Epithelial cell of prostate (primary cell): ENCODE measurements at regions not wholly inside any gene's neighbourhood (a gene's known extent, or its start where the extent isn't known, plus 50 kb on each side); places are given as distances from the start of the nearest gene placed in this dataset.

Experiments used
- DNase-seq: peaks from one replicate; pipeline ENCODE4 v3.0.0-alpha.2; 2011; ENCODE audit warnings: low read depth, low spot score
- H3K27ac ChIP-seq: fragments of 450-650 bp; 2 replicates; pipeline ENCODE4 v1.5.1; 2017; ENCODE audit warnings: mild to moderate bottlenecking

DNA sequence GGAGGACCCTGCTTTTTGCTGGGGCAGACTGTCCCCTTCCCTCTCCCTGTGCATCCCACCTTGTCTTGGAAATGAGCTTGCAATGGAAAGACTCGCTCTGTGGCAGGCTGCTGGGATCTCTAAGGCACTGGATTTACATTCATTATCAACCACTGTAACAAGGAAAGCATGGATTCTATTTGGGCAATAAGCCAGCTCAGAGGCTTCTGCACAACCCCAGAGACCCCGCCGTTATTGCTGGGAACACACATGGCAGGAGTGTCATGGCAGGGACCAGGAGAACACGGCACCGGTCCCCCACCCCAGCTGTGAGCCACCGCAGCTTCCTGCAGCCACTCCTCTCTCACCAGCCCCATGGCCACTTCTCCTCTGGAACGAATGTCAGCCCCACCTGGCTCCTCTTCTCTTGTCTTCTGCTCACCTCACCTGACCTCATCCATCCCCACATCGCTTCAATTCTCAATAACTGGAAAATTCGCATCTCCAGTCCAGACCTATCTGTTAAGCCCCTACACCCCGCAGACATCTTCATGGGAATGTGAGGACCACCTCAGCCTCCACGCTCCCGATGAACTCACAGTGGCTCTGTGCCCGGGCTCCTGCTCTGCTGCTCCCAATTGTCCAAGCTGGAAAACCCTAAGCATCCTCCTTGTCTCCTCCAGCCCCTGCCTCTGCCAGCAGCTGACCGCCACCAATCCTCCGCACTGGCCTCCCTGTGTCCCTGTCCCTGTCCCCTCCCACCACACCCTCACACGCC, 181.5 kb downstream of the USP12 start:
- DNase-seq, result no peak

DNA sequence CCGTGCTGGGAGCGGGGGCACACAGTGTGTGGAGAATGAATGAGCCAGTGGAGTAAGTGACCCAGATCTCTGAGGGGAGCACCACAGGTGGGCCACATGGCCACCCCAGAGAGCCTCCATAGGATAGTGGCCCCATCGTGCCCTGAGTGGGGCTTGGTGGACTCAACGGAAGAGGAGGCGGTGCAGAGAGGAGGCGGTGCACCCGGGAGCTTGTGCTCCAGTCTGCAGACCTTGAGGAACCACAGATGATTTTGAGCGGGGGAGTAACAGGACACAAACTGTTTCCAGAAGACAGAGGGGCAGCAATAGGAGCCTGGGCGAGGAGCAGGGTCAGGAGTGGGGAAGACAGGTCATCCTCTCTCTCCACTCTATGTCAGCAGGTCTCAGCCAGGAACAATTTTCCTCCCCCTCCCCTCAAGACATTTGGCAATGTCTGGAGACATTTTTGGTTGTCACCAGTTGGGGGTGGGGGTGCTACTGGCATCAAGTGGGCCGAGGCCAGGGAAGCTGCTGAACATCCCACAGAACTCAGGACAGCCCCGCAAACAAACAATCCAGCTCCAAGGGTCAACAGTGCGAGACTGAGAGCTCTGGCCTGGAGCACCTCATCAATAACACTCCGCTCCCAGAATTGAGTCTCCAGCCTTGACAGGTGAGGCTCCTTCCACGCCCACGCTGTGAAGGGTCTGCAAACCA, 182.2 kb downstream of the USP12 start:
- no peak overlapping the region for H3K27ac ChIP-seq
- no peak for DNase-seq

More for the DNA sequence above, 181.5 kb downstream of the USP12 start:
- H3K27ac ChIP-seq, result no peak overlapping the region

DNA sequence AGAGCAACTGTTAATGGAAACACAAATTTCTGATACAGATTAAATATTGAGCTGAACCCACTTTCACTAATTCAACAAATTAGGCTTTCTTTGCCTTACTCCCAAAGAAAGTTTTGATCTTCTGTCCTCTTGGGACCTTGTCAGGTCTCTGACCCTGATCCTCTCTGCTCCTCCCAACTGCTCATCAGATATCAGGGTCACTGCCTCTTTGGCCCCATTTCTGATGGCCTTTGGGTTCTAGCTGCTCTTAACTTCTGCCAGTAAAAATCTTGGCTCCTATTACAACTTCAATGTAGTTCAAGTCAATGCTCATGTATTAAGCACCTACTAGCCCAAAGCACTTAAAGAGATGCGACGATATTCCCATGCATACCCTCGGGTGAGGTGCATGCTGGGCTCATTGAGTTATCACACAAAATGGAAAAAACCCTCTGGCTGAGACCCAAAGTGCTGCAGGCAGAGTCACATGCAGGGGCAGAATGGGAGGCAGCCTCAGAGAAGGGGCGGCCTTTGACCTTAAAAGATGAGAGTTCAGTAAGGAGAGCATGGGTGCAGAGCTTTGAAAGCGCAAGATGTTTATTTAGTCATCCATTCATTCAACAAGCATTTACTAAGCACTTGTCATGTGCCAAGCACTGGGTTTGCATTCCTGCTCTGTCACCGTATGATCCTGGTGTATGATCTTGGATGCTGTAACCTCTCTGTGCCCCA, 183.4 kb downstream of the USP12 start:
- H3K27ac ChIP-seq, result no peak overlapping the region
- no peak for DNase-seq

DNA sequence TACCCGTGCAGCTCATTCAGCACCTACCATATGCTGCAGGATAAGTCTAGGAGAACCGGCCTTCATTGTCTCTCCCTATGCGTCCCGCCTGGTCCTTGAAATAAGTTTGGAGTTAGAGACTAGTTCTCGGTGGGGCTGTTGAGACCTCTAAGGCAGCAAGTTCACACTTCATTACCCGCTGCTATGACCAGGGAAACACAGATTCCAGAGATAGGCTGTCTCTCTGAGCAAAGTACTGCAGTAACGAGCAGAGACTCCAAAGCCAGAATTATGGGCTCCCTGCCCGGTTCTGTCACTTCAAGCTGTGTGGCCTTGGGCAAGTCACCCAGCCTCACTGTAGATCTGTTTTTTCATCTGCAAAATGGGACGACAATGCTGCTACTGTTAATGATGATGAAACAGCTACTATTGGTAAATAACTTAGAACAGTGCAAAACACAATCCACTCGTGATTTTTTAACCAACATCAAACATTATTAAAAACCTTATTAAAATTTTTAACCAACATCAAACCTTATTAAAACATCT, 184.1 kb downstream of the USP12 start:
- no peak for DNase-seq
- H3K27ac ChIP-seq, result no peak overlapping the region

DNA sequence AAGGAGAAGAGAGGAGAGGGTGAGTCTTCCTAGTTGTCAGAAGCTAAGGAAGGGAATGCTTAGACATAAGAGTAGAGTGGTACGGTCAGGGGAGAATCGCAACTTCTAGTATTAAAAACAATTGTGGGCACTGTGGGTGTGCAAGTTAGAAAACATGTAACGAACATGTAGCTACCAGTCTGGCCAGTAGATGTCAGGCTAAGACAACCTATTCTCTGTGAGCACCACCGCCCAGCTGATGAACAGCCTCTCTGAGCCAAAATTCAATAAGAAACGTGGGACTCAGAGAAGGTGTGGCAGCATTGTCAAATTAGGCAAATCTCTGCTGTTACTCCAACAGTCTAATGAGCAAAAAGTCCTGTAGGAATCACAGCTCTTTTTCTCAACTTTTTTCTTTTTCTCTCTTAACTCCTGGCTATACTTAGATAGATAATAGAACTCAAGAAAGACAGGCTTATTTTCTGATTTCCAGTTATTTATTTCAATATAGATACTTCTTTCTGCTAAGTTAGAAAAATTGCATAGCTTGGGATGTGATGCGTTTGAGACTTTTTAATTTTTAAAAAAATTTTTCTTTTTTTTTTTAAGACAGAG, 186.2 kb downstream of the USP12 start:
- peak; percentile 10 for DNase-seq

DNA sequence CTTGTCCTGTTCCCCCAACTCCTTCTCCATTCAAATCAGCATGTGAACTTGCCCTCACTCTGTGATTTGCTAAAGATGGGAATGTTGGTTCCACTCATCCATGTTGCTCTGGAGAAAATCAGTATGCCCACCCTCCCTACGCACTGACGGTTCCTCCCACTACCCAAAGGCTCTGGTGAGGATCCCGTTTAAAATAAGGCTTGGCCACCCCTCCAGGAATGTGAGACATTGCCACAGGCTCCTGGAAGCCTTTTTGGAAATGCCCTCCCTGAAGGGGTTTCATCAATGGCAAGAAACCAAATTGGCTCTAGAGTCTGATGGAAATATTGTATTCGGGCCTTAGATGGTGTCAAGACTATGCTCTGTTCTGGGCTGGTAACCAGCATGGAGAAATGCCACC, 187.3 kb downstream of the USP12 start:
- H3K27ac ChIP-seq, result no peak overlapping the region
- DNase-seq, result no peak

More for the DNA sequence above, 186.2 kb downstream of the USP12 start:
- no peak overlapping the region for H3K27ac ChIP-seq

DNA sequence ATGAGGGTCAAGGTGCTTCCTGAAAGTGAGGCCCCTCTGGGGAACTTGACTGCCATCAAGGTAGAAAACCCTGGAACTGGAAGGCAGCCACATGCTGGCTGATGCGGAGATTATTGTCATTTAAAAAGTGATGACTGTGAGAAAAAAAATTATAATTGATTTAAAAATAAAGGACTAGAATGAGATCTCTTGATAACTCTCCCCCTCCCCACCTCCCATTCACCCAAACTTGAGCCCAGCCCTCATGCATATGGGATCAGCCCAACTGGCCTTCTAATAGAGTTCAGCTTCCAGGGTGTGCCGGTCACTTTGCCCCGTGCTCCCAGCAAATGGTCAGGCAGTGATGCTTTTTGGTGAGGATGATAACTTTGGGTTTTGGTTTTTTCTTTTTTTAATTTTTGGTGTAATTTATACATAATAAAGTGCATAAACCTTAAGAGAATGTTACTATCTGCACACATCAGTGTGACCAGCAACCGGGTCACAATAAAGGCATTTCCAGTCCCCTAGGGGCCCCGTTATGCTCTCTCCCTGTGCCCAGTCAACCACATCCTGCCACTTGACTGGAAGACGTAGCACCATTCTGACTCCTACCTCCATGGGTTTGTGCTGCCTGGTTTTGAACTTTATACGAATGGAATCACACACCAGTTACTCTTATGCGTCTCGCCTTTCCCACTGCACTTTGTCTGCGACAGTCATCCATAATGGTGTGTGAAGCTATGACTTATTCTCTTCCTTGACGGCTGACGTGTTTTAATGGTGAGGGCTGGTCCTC, 187.9 kb downstream of the USP12 start:
- H3K27ac ChIP-seq, result peak overlapping the region; percentile 34
- no peak for DNase-seq

DNA sequence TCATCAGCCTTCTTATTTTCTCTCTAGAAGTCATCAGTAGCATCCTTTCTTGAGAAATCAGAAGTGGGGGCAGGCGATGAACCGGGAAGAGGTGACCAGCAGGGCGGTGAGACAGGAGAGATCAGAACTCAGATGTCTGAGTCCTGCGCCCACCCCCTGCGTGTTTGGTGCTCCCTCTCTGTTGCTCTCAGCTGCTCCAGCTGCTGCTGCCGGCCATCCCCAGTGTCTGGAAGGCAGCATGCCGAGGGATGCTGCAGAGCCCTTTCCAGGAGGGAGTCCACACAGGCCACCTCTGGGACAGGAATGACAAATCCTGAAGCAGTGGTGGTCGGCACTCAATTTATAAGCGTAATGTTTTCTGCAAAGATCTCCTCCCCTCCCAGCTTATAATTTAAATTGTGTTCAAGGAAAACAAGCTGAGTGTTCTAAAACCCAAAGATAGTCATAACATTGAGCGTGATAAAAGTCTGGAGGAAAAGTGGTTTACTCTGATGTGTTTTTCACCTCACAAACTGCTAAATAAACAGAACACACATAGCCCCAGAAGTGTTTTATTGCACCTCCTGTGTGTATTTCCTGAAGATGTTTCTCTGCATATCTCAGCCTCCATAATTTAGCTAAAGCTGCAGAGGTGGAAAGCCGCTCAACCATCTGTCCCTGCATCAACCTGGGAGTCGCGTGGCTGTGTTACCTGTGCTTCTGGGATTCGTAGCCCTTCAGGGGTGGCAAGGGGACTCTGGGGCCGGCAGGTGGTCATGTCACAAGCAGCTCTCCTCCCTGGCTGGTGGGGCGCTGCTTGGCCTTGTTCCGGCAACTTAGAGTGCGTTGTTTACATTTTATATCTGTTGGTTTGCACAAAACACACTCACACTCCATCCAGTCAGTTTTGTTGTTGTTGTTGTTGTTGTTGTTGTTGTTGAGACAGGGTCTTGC, 191.2 kb downstream of the USP12 start:
- DNase-seq, result no peak
- no peak overlapping the region for H3K27ac ChIP-seq

DNA sequence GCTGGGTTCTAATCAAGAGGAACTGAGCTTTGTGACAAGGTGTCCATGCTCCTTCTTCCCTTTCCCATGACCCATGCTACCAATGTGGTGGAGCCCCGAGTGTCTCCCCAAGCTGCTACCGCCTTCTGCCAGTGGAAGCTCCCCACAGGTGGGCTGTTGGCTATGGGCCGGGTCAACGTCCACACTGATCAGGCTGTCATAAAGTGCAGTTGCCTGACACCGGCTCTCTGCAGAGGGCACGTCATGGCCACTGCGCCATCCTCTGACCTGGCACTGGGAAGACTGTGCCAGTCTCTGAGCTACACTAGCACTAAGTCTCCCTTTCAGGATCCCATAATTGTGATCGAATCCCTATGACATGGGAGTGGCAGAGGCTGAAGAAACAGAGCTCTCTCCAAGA, 192.3 kb downstream of the USP12 start:
- no peak overlapping the region for H3K27ac ChIP-seq
- no peak for DNase-seq

DNA sequence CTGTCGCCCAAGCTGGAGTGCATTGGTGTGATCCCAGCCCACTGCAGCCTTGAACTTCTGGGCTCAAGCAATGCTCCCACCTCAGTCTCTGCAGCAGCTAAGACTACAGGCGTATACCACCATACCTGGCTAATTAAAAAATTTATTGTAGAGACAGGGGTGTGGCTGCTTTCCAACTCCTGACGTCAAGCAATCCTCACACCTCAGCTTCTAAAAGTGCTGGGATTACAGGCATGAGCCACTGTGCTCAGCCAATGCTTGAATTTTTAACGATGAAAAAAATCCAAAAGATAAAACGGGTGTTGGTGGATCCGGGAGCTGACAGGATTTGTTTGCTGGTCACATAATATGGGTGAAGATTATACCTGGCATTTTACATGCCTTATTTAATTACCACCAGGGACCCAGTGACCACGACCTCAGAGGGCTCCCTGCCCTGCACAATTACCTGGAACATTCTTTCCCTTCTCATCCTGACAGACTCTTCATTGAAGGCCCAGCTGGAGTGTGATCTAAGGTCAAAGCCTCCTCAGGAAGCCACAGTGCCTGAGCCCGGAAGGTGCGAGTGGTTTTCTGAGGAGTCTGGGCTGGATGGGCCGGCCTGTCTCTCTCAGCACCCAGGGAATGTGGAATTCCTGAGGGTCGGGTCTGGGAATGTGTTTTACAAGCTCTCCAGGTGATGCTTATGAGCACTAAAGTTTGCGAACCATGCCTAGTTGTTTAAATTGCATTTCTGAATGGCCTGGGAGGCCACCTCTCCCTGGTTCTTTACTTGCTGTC, 193.3 kb downstream of the USP12 start:
- no peak overlapping the region for H3K27ac ChIP-seq

DNA sequence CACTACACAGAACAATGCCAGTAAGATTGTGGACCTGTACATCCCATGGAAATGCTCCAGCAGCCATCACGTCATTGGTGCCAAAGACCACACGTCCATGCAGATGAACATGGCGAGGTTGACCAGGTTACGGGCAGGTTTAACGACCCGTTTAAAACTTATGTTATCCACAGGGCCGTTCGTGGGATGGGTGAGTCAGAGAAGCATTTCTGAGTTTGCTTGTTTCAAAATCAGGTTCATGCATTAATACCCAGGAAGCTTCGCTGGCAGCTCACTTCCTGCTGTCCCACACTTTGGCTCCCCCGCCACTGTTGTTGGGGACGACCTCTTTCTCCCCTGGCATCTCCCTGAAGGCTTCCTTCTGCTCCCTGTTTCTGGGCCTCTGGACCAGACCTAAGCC, 194.1 kb downstream of the USP12 start:
- H3K27ac ChIP-seq, result no peak overlapping the region

More for the DNA sequence above, 193.3 kb downstream of the USP12 start:
- no peak for DNase-seq

DNA sequence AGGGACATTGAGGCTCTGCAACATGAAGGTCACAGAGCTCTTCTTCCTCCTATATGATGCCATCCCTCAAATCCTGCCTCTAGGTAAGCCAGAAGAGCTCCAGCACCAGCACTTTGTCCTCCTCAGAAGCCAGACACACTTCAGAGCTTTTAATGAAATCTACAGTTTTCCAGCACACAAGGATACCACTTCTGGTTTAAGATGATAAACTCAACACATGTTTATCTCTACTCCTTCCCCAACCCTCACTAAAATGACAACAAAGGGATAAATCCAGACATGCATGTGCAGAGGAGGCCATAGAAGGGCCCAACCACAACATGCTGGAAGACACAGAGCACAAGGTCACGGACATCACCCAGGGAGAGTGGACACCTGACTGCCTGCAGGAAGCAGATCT, 195.3 kb downstream of the USP12 start:
- no peak overlapping the region for H3K27ac ChIP-seq
- DNase-seq, result no peak

More for the DNA sequence above, 194.1 kb downstream of the USP12 start:
- DNase-seq, result no peak

DNA sequence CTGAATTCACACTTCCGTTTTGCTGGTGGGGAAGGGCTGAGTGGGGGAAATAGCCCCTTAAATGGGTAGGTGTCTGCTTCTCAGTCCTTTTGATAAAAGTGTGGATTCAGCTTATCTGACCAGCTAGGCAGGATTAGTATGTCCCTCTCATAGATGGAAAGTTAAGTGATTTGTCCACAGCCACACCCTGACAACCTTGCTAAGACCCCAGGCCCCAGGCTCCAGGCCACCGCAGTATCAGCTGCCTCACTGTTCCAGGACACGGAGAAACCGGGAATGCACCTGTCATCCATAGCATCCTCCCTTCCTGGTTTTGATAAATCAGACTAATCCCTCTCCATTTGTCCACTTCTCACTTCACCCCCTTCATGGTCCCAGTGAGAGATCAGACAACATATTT, 197.7 kb downstream of the USP12 start:
- H3K27ac ChIP-seq, result no peak overlapping the region
- DNase-seq, result no peak

DNA sequence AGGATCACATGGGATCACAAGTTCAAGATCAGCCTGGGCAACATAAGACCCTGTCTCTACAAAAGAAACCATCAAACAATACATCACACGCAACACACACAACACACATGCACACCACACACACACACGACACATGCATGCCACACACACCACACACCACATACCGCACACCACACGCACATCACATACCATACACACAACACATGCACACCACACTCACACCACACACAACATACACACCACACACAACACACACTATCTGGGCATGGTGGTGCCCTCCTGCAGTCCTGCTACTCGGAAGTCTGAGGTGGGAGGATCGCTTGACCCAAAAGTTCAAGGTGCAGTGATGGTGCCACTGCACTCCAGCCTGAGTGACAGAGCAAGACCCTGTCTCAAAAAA, 198.3 kb downstream of the USP12 start:
- DNase-seq, result no peak

DNA sequence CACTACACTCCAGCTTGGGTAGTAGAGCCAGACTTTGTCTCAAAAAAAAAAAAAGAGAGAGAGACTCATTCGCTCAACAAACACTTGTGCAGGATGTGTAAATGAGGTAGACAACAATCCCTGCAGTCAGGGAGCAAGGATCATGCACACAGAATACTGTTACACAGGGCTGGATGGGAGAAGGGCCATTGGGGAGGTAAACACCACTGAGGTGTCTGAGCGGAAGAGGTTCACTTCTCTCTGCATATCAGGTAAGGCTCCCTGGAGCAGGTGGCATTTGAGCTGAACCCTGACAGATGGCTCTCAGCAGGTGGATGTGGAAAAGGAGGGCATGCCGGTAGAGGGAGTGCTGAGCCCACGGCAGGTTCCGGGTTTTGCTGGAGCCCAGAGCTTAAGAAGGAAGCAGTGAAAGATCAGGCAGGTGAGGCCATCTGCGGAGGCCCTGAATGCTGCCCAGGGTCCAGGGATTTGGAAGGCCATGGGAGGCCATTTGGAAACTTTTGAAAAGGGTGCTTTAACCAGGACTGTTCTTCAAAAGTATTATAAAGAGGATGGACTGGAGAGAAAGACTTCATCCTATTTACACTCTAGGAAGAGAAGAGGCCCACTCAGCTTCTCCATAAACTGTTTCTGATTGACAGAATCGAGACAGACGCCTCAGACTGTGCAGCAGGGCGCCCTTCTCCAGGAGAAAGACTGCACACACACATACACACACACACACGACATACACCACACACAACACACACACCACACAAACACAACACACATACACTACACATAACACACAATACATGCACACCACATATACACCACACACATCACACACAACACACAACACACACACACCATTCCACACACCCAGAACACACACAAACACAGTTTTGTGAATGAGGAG, 199.4 kb downstream of the USP12 start:
- DNase-seq, result no peak
- H3K27ac ChIP-seq, result no peak overlapping the region

More for the DNA sequence above, 198.3 kb downstream of the USP12 start:
- H3K27ac ChIP-seq, result no peak overlapping the region

DNA sequence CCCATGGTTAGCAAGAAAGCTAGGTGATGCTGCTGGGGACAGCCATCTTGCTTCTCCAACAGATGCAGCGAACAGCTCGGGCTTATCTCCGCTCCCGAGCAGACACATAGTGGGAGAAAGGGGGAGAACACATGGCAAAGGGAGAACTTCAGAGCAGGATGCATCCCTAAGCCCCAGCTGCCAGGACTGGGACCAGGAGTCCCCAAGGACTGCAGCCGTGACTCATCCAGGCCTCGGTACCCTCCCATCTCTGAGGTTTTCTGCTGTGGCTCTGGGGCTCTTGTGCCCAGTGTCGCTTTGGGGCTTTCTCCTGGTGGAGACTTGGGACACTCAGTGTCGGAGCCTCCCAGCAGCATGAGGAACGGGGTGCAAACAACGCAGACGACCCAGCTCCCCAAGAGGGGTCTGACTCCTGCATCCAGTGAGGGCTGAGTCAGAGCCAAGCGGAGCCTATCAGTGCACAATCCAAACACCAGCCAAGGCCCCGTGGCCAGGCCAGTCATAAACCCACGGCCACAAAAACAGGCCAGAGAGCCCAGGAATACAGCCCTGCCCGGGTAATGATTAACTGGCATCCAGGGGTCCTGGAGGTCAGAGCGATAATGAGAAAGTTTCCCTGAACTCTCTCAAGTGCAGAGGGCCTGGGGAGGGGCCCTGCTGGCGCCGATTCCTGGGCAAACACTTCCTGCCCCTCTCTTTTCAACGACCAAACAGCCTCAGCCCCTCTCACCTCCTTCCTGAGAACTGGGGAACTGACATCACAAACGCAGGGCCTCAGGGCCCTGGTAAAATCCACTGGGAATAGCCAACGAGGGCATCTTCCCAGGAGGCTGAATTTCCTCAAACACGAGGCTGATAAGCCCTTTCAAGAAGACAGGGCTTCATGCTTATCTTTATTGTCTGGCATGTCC, 202.9 kb downstream of the USP12 start:
- H3K27ac ChIP-seq, result no peak overlapping the region
- DNase-seq, result no peak
